Vagina (tissue), 2 donors: ENCODE measurements at regions not wholly inside any gene's neighbourhood (a gene's known extent, or its start where the extent isn't known, plus 50 kb on each side); places are given as distances from the start of the nearest gene placed in this dataset.

Source experiments
- DNase-seq, 2 donors: peaks; one replicate each; pipeline ENCODE4 v3.0.0-alpha.2; 2017; ENCODE audit errors: extremely low spot score in 2 of 2
- H3K27ac ChIP-seq: fragments of 200-600 bp; sonication (generic); one replicate; pipeline ENCODE4 v1.5.1; 2019
- H3K27me3 ChIP-seq: fragments of 200-600 bp; sonication (generic); one replicate; pipeline ENCODE4 v1.5.1; 2019
- H3K36me3 ChIP-seq, 2 donors: fragments of 200-600 bp; sonication (generic); one replicate each; pipeline ENCODE4 v1.5.1; 2017 to 2019
- H3K4me1 ChIP-seq: fragments of 200-600 bp; sonication (generic); one replicate; pipeline ENCODE4 v1.5.1; 2019
- H3K4me3 ChIP-seq, 2 donors: fragments of 200-600 bp; sonication (generic); 1 replicate in 1 of 2; 2 replicates in 1 of 2; pipeline ENCODE4 v1.5.1; 2016 to 2019
- H3K9me3 ChIP-seq: fragments of 200-600 bp; sonication (generic); one replicate; pipeline ENCODE4 v1.5.1; 2019
- CTCF ChIP-seq, 3 experiments: fragments of 450-650 bp in 2 of 3; fragments of 200-600 bp in 1 of 3; sonication (generic) in 1 of 3; IDR thresholded peaks; one replicate each; pipeline ENCODE4 v1.5.1; 2017 to 2019; ENCODE audit warnings: antibody characterized with exemption in 3 of 3, mild to moderate bottlenecking in 2 of 3, moderate library complexity in 2 of 3
- POLR2A ChIP-seq, 2 donors: fragments of 450-650 bp; IDR thresholded peaks; one replicate each; pipeline ENCODE4 v1.6.1; 2017; ENCODE audit warnings: antibody characterized with exemption in 2 of 2, mild to moderate bottlenecking in 2 of 2, moderate library complexity in 2 of 2
- POLR2AphosphoS5 ChIP-seq, 2 donors: sonication (generic); formaldehyde crosslinking; IDR thresholded peaks; one replicate each; pipeline ENCODE4 v1.9.0; 2017; ENCODE audit warnings: antibody characterized with exemption in 2 of 2, mild to moderate bottlenecking in 2 of 2, low read depth in 1 of 2; ENCODE audit not compliant: insufficient read depth in 1 of 2
- intact Hi-C: fragments of 100-400 bp; cut with DNase I; formaldehyde crosslinking; loops from one replicate; pipeline ENCODE4 v1.15.1; 2023

DNA sequence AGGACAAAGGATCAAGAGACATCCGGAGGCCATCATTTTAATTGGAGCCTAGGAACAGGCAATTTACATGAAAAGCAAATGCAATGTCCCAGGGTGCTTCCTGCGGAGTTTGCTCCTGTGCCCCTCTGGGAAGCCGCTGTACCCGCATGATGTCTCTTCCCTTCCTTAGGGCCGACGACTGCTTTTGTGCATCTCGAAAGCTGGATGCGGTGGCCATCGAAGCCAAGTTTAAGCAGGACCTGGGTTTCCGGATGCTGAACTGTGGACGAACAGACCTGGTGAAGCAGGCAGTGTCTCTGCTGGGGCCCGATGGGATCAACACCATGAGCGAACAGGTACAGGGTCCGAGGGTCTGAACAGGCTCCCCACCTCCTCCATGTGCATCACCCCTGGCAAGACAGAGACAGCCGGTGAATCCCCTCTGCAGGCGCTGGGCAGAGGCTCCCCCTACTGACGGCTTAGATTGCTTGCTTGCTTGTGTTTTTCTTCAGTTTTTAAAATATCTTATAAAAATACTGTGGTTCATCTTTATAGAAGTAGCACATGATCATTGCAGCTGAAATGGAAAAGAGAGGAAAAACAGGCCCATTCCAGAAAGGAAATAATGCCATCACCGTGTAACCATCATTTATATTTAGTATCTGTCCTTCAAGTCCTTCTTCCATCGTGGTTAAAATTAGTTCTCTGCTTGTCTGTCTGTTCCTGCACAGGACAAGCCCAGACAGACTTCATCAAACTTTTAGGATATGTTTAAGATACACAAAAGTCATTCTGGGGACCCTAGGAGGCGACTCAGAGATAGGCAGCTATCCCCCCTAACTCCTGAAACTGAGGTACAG, 75.4 kb upstream of the PWP1 start:
- TF ChIP-seq CTCF (IDR thresholded peaks at IDR 0.05) = peak in 1 of 3 experiments; percentile 13
- TF ChIP-seq POLR2AphosphoS5 (IDR thresholded peaks at IDR 0.05; ENCODE audit: insufficient read depth in 1 of 2, low read depth in 1 of 2) = no peak
- Histone ChIP-seq H3K4me1 (no peaks in the 10 kb centered on the region), H3K36me3 (no peaks in the 10 kb centered on the region), H3K4me3 (no peak overlapping the region), H3K27me3 (no peaks in the 10 kb centered on the region), H3K9me3 (no peaks in the 10 kb centered on the region), H3K27ac (no peak overlapping the region)
- no peak for DNase-seq
- intact Hi-C loops = no loop called here

DNA sequence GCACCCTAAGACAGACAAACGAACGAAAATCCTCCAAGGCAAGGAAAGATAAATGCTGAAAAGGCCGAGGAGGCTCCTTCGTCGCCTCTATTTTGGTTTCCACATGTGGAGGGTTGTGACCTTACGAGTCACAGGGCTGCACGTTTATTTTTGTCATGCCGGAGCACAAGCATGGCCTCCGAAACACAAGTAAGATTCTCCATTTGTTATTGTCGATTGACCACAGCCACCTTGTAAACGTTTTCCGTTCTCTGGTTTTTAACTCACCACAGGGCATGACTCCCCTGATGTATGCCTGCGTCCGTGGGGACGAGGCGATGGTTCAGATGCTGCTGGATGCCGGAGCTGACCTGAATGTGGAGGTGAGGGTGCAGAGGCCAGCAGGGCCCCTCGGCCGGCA, 73.1 kb upstream of the PWP1 start:
- H3K36me3 ChIP-seq = no peaks in the 10 kb centered on the region
- no peak for TF ChIP-seq POLR2A (IDR thresholded peaks at IDR 0.05)
- TF ChIP-seq CTCF (IDR thresholded peaks at IDR 0.05) = no peak
- TF ChIP-seq POLR2AphosphoS5 (IDR thresholded peaks at IDR 0.05; ENCODE audit: insufficient read depth in 1 of 2, low read depth in 1 of 2) = no peak
- DNase-seq = no peak
- H3K4me3 ChIP-seq = no peak overlapping the region
- no peaks in the 10 kb centered on the region for H3K4me1 ChIP-seq
- H3K27me3 ChIP-seq = no peaks in the 10 kb centered on the region
- intact Hi-C loops = no loop called here
- no peaks in the 10 kb centered on the region for H3K9me3 ChIP-seq
- no peak overlapping the region for H3K27ac ChIP-seq

DNA sequence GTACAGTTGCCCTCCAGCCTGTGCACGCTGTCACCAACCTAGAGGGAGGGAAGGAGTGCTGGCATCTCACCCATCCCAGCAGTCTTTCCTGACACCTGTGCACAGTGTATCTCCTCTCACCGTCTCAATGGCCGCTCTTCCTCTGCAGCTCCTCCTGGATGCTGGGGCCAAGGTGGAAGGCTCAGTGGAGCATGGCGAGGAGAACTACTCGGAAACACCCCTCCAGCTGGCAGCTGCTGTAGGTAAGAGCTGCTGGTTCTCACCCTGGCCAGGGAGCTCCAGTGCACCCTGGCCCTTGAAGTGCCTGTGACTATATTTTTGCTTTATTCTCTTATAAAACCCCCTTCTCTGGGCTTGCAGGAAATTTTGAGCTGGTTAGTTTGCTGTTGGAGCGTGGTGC, 68.7 kb upstream of the PWP1 start:
- Histone ChIP-seq H3K9me3 (no peaks in the 10 kb centered on the region), H3K36me3 (no peaks in the 10 kb centered on the region), H3K27me3 (no peaks in the 10 kb centered on the region), H3K4me1 (no peaks in the 10 kb centered on the region), H3K4me3 (no peak overlapping the region), H3K27ac (no peak overlapping the region)
- TF ChIP-seq POLR2A (IDR thresholded peaks at IDR 0.05) (no peak), POLR2AphosphoS5 (IDR thresholded peaks at IDR 0.05; ENCODE audit: insufficient read depth in 1 of 2, low read depth in 1 of 2) (no peak), CTCF (IDR thresholded peaks at IDR 0.05) (no peak)
- no peak for DNase-seq
- intact Hi-C loops = no loop called here

DNA sequence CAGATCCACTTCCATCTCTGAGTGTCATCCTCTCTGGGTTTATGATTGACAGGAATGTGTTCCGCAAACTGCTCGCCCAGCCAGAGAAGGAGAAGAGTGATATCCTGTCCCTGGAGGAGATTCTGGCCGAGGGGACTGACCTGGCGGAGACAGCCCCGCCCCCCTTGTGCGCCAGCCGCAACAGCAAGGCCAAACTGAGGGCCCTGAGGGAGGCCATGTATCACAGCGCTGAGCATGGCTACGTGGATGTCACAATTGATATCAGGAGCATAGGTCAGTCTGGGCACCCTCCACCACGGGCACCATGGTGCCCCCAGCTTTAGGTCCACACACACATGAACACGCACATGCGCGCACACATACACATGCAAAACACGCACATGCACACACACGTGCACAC, 67.5 kb upstream of the PWP1 start:
- intact Hi-C loops = no loop called here
- Histone ChIP-seq H3K36me3 (no peaks in the 10 kb centered on the region), H3K27me3 (no peaks in the 10 kb centered on the region), H3K4me1 (no peaks in the 10 kb centered on the region), H3K4me3 (no peak overlapping the region), H3K27ac (no peak overlapping the region), H3K9me3 (no peaks in the 10 kb centered on the region)
- DNase-seq = no peak
- TF ChIP-seq CTCF (IDR thresholded peaks at IDR 0.05) = no peak
- TF ChIP-seq POLR2AphosphoS5 (IDR thresholded peaks at IDR 0.05; ENCODE audit: insufficient read depth in 1 of 2, low read depth in 1 of 2) = no peak
- TF ChIP-seq POLR2A (IDR thresholded peaks at IDR 0.05) = no peak

GRCh38 chr12:107619831-107620230, 65.8 kb upstream of the PWP1 start:
- Histone ChIP-seq H3K4me1 (no peaks in the 10 kb centered on the region), H3K27ac (no peak overlapping the region), H3K4me3 (no peak overlapping the region), H3K9me3 (no peaks in the 10 kb centered on the region), H3K36me3 (no peaks in the 10 kb centered on the region), H3K27me3 (no peaks in the 10 kb centered on the region)
- TF ChIP-seq POLR2A (IDR thresholded peaks at IDR 0.05) = no peak
- no peak for TF ChIP-seq POLR2AphosphoS5 (IDR thresholded peaks at IDR 0.05; ENCODE audit: insufficient read depth in 1 of 2, low read depth in 1 of 2)
- TF ChIP-seq CTCF (IDR thresholded peaks at IDR 0.05) = no peak
- intact Hi-C loops = no loop called here
- no peak for DNase-seq
